Thyroid gland (tissue), 4 donors: ENCODE measurements at regions not wholly inside any gene's neighbourhood (a gene's known extent, or its start where the extent isn't known, plus 50 kb on each side); places are given as distances from the start of the nearest gene placed in this dataset.

ENCODE experiments used
- CTCF ChIP-seq, 6 experiments: fragments of 200-600 bp in 3 of 6; fragments of 450-650 bp in 3 of 6; sonication (generic) in 3 of 6; IDR thresholded peaks; one replicate each; pipeline ENCODE4 v1.5.1; 2016 to 2019; ENCODE audit warnings: antibody characterized with exemption in 6 of 6, mild to moderate bottlenecking in 2 of 6, inconsistent platforms in 1 of 6, moderate library complexity in 1 of 6
- POLR2A ChIP-seq, 2 donors: fragments of 450-650 bp; IDR thresholded peaks; one replicate each; pipeline ENCODE4 v1.6.1; 2017; ENCODE audit warnings: antibody characterized with exemption in 2 of 2, mild to moderate bottlenecking in 2 of 2, moderate library complexity in 1 of 2

GRCh38 chr12:59934486-59934885 lies 338.7 kb downstream of the SLC16A7 start:
- TF ChIP-seq CTCF (IDR thresholded peaks at IDR 0.05), result no peak
- TF ChIP-seq POLR2A (IDR thresholded peaks at IDR 0.05), result no peak
